ENCODE measurements at regions not wholly inside any gene's neighbourhood (a gene's known extent, or its start where the extent isn't known, plus 50 kb on each side); places are given as distances from the start of the nearest gene placed in this dataset.

GRCh38 chr2:128501006-128501690 is 182.5 kb upstream of the HS6ST1 start:
- H3K9me3 ChIP-seq (ENCODE audit: low read length) = no peaks in the 10 kb centered on the region
- H3K4me1 ChIP-seq (ENCODE audit: insufficient read depth, low read length) = no peaks in the 10 kb centered on the region
- H3F3A ChIP-seq (ENCODE audit: low read length, unreplicated experiment) = no peaks in the 10 kb centered on the region
- TF ChIP-seq EZH2phosphoT487 (IDR thresholded peaks at IDR 0.05; ENCODE audit: borderline replicate concordance, low read length) (no peak), EZH2 (IDR thresholded peaks at IDR 0.05; ENCODE audit: low read length, unreplicated experiment) (no peak), CTCF (conservative IDR thresholded peaks at IDR 0.05; ENCODE audit: low read depth, low read length) (no peak)
- H3K27me3 ChIP-seq (ENCODE audit: low read length) = peaks cover 31% of the 10 kb centered on the region
- no peak overlapping the region for H3K27ac ChIP-seq (ENCODE audit: low read length)
- POLR2A ChIA-PET (ENCODE audit: unreplicated experiment) = no interaction called here
- no peak overlapping the region for H3K4me3 ChIP-seq (ENCODE audit: low read length)
- no peak overlapping the region for H3K9ac ChIP-seq (ENCODE audit: low read length)
- no peaks in the 10 kb centered on the region for H3K36me3 ChIP-seq (ENCODE audit: low read depth, low read length)
- ATAC-seq = no peak
- DNase-seq = no peak
- CTCF ChIA-PET = no interaction called here
- BruUV-seq (replicated peaks) = no TSS peak
- no peaks in the 10 kb centered on the region for H4K20me1 ChIP-seq (ENCODE audit: low read length)
- no peaks in the 10 kb centered on the region for H3K9me2 ChIP-seq (replicated peaks; ENCODE audit: low read length)
- no peak overlapping the region for H3K4me2 ChIP-seq (ENCODE audit: low read length)
- H3K79me2 ChIP-seq (ENCODE audit: low read length) = no peaks in the 10 kb centered on the region
- intact Hi-C loops (cut with micrococcal nuclease) = no loop called here
- H2AFZ ChIP-seq (ENCODE audit: low read length) = no peak overlapping the region

- H3K9ac ChIP-seq (ENCODE audit: low read length) = no peak overlapping the region
- no peaks in the 10 kb centered on the region for H3K9me2 ChIP-seq (replicated peaks; ENCODE audit: low read length)
- H3K9me3 ChIP-seq (ENCODE audit: low read length) = no peaks in the 10 kb centered on the region
- H3K79me2 ChIP-seq (ENCODE audit: low read length) = no peaks in the 10 kb centered on the region
- DNase-seq = no peak
- no peaks in the 10 kb centered on the region for H3K4me1 ChIP-seq (ENCODE audit: insufficient read depth, low read length)
- no peak overlapping the region for H3K4me3 ChIP-seq (ENCODE audit: low read length)
- POLR2A ChIA-PET (ENCODE audit: unreplicated experiment) = no interaction called here
- ATAC-seq = no peak
- H3K36me3 ChIP-seq (ENCODE audit: low read depth, low read length) = no peaks in the 10 kb centered on the region
- H2AFZ ChIP-seq (ENCODE audit: low read length) = no peak overlapping the region
- no peak overlapping the region for H3K4me2 ChIP-seq (ENCODE audit: low read length)
- H3K27me3 ChIP-seq (ENCODE audit: low read length) = peaks cover 31% of the 10 kb centered on the region
- BruUV-seq (replicated peaks) = no TSS peak
- CTCF ChIA-PET = no interaction called here
- no peaks in the 10 kb centered on the region for H4K20me1 ChIP-seq (ENCODE audit: low read length)
- TF ChIP-seq CTCF (conservative IDR thresholded peaks at IDR 0.05; ENCODE audit: low read depth, low read length) (no peak), EZH2 (IDR thresholded peaks at IDR 0.05; ENCODE audit: low read length, unreplicated experiment) (no peak), EZH2phosphoT487 (IDR thresholded peaks at IDR 0.05; ENCODE audit: borderline replicate concordance, low read length) (no peak)
- H3K27ac ChIP-seq (ENCODE audit: low read length) = no peak overlapping the region
- intact Hi-C loops (cut with micrococcal nuclease) = no loop called here
- no peaks in the 10 kb centered on the region for H3F3A ChIP-seq (ENCODE audit: low read length, unreplicated experiment)
These were observed 183.0 kb upstream of the HS6ST1 start for GRCh38 chr2:128501700-128502099.

- H3K9ac ChIP-seq (ENCODE audit: low read length) = no peak overlapping the region
- no peak overlapping the region for H3K4me3 ChIP-seq (ENCODE audit: low read length)
- intact Hi-C loops (cut with micrococcal nuclease) = no loop called here
- ChIA-PET CTCF (no interaction called here), POLR2A (ENCODE audit: unreplicated experiment) (no interaction called here)
- H3K27ac ChIP-seq (ENCODE audit: low read length) = no peak overlapping the region
- DNase-seq (no peak), ATAC-seq (no peak)
- no peak for TF ChIP-seq EZH2phosphoT487 (IDR thresholded peaks at IDR 0.05; ENCODE audit: borderline replicate concordance, low read length)
- TF ChIP-seq CTCF (conservative IDR thresholded peaks at IDR 0.05; ENCODE audit: low read depth, low read length) = no peak
- no peak for TF ChIP-seq EZH2 (IDR thresholded peaks at IDR 0.05; ENCODE audit: low read length, unreplicated experiment)
- no peaks in the 10 kb centered on the region for H3K9me2 ChIP-seq (replicated peaks; ENCODE audit: low read length)
- H4K20me1 ChIP-seq (ENCODE audit: low read length) = no peaks in the 10 kb centered on the region
- no peaks in the 10 kb centered on the region for H3K9me3 ChIP-seq (ENCODE audit: low read length)
- no peaks in the 10 kb centered on the region for H3K36me3 ChIP-seq (ENCODE audit: low read depth, low read length)
- BruUV-seq (replicated peaks) = no TSS peak
- H2AFZ ChIP-seq (ENCODE audit: low read length) = no peak overlapping the region
- peaks cover 31% of the 10 kb centered on the region for H3K27me3 ChIP-seq (ENCODE audit: low read length)
- H3K4me2 ChIP-seq (ENCODE audit: low read length) = no peak overlapping the region
- H3K79me2 ChIP-seq (ENCODE audit: low read length) = no peaks in the 10 kb centered on the region
- no peaks in the 10 kb centered on the region for H3K4me1 ChIP-seq (ENCODE audit: insufficient read depth, low read length)
- H3F3A ChIP-seq (ENCODE audit: low read length, unreplicated experiment) = no peaks in the 10 kb centered on the region
These were observed 183.5 kb upstream of the HS6ST1 start for GRCh38 chr2:128502200-128502599.
